H7 (cell line): ENCODE measurements at regions not wholly inside any gene's neighbourhood (a gene's known extent, or its start where the extent isn't known, plus 50 kb on each side); places are given as distances from the start of the nearest gene placed in this dataset.

Experiments used
- DNase-seq: peaks from one replicate; pipeline ENCODE4 v3.0.0; 2012
- H3K27me3 ChIP-seq: 2 replicates; pipeline ENCODE4 v1.6.0; 2011; ENCODE audit warnings: mild to moderate bottlenecking, low read length; ENCODE audit not compliant: control insufficient read depth, insufficient read depth
- H3K36me3 ChIP-seq: replicated peaks from 2 replicates; pipeline ENCODE4 v1.5.1; 2011; ENCODE audit warnings: low read length; ENCODE audit not compliant: control insufficient read depth, insufficient read depth
- H3K4me3 ChIP-seq: 2 replicates; pipeline ENCODE4 v1.5.1; 2011; ENCODE audit warnings: low read depth, mild to moderate bottlenecking, control low read depth, low read length, moderate library complexity; ENCODE audit not compliant: insufficient read depth

- H3K27me3 ChIP-seq, result no peaks in the 10 kb centered on the region
- no peak for DNase-seq
- no peak overlapping the region for H3K4me3 ChIP-seq
- no peaks in the 10 kb centered on the region for H3K36me3 ChIP-seq
Measured at GRCh38 chr7:54701982-54702381, 57.0 kb downstream of the SEC61G start.

- H3K36me3 ChIP-seq, result no peaks in the 10 kb centered on the region
- no peak overlapping the region for H3K4me3 ChIP-seq
- no peaks in the 10 kb centered on the region for H3K27me3 ChIP-seq
- no peak for DNase-seq
Measured at GRCh38 chr7:54699715-54700114, 59.3 kb downstream of the SEC61G start.

DNA sequence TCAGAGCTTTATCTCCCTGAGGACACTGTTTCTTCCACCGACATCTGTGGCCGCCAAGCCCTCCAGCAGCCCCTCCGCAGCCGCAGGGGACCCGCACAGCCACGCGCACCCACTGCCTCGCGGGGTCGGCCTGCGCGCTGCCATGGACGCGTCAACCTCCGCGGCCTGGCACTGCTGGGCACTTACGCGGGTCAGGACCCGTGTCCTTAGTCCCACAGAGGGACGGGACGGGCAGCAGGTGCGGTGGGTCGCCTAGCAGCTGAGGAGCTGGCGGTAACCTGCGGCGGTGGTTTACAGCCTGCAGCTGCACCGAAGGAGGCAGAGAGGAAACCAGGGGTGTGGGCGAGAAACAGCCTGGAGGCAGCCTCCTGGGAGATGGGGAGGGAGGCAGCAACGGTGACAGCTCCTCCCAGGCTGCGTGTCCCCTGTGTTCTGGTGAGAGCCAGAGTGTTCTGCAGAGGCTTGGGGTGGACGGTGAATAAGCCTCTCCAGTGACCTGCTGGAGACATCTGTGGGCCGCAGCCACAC lies 61.3 kb downstream of the SEC61G start:
- H3K4me3 ChIP-seq, result no peak overlapping the region
- no peak for DNase-seq
- no peaks in the 10 kb centered on the region for H3K36me3 ChIP-seq
- no peaks in the 10 kb centered on the region for H3K27me3 ChIP-seq

GRCh38 chr7:54690892-54691291 lies 68.1 kb downstream of the SEC61G start:
- H3K4me3 ChIP-seq, result no peak overlapping the region
- no peak for DNase-seq
- H3K36me3 ChIP-seq, result no peaks in the 10 kb centered on the region
- H3K27me3 ChIP-seq, result no peaks in the 10 kb centered on the region

DNA sequence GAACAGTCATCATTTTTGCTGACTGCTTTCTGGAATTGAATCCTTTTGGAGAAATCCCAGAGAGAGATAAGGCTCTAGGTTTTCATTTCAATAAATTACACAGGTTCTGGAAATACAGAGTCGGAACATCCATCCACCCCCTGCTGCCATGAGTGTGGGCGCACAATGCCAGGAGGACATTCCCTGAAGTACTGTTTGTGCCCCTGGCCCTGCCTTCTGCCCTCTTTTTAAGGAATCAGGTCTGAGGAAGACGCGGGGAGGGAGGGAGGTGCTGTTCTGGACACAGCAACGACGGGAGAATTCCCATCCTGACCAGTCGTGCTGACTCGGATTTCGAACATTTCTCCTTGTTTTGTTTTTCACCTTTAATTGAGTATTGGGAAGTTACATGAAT lies 69.0 kb downstream of the SEC61G start:
- no peak for DNase-seq
- H3K36me3 ChIP-seq, result no peaks in the 10 kb centered on the region
- H3K27me3 ChIP-seq, result no peaks in the 10 kb centered on the region
- H3K4me3 ChIP-seq, result no peak overlapping the region

GRCh38 chr7:54689394-54690049 lies 69.5 kb downstream of the SEC61G start:
- no peak overlapping the region for H3K4me3 ChIP-seq
- H3K27me3 ChIP-seq, result no peaks in the 10 kb centered on the region
- H3K36me3 ChIP-seq, result no peaks in the 10 kb centered on the region
- DNase-seq, result no peak

DNA sequence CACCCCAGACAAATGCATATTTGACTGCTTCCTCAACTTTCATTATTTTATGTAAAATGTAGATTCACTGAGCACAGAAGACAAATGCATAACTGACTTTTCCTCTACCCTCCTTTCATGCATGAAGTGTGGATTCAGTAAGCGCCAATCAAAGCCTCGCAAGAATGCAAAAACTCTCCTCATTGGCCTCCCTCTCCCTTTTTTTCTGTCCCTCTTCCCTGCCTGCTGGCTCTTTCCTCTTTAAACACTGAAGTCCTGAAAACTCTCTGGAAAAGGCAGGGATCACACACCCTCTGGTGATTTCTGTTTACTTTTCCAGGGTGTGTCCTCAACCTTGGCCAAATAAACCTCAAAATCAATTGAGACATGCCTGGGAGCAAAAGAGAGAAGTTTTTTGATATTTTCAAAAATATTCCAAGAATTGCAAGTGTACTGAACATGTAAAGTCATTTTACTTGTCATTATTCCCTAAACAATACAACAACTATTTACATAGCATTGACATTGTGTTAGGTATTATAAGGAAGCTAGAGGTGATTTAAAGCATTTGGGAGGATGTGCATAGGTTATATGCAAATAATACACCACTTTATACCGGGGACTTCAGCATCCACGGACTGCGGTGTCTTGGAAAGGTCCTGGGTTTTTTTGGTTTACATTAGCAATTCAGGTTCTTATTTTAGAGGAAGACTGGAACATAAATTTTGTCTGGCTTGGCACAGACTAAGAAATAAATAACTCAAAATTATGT lies 71.4 kb downstream of the SEC61G start:
- Histone ChIP-seq H3K36me3 (no peaks in the 10 kb centered on the region), H3K27me3 (no peaks in the 10 kb centered on the region), H3K4me3 (no peak overlapping the region)
- no peak for DNase-seq

DNA sequence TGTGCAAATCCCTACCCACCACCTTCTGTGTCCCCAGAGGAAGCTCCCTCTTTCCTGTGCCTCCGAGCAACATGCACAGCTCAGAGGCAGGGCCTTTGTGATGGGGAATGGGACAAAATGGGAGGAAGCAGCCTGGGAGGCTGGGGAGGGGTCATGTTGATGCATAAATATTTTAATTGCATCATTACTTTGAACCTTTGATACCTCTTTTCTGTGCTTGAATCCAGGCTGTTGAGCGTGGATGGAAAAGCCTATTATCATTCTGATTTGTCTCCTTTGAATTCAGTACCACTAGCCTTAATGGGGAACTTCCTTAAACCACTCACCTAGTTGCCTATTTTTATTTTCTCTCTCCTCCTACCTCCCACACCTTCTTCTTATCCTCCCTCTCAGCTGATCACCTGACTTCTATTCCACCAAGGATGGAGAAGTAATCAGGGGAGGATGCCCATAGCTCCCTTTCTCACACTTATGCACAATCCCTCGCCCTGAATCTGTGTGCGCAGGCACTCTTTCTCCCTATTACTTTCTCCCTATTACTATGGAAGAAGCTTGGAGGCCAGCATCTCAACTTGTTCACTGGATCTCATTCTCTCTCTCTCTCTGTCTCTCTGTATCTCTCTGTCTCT lies 78.5 kb downstream of the SEC61G start:
- H3K4me3 ChIP-seq, result no peak overlapping the region
- H3K27me3 ChIP-seq, result no peaks in the 10 kb centered on the region
- no peak for DNase-seq
- H3K36me3 ChIP-seq, result no peaks in the 10 kb centered on the region

DNA sequence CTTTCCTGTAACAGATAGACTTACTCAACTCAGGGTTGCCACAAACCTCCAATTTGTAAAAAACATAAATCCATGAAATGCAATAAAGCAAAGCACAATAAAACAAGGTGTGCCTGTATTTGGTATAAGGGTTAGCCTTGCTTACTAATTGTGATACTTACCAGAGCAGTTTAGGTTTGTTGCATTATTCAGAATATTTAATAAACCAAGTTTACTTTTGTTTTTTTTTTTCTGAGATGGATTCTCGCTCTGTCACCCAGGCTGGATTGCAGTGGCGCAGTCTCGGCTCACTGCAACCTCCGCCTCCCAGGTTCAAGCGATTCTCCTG lies 79.6 kb downstream of the SEC61G start:
- no peak for DNase-seq
- no peaks in the 10 kb centered on the region for H3K27me3 ChIP-seq
- no peak overlapping the region for H3K4me3 ChIP-seq
- H3K36me3 ChIP-seq, result no peaks in the 10 kb centered on the region

GRCh38 chr7:54678763-54679489 lies 80.1 kb downstream of the SEC61G start:
- H3K36me3 ChIP-seq, result no peaks in the 10 kb centered on the region
- no peak overlapping the region for H3K4me3 ChIP-seq
- H3K27me3 ChIP-seq, result no peaks in the 10 kb centered on the region
- no peak for DNase-seq

GRCh38 chr7:54674891-54675290 lies 84.1 kb downstream of the SEC61G start:
- no peak for DNase-seq
- H3K4me3 ChIP-seq, result no peak overlapping the region
- H3K36me3 ChIP-seq, result no peaks in the 10 kb centered on the region
- no peaks in the 10 kb centered on the region for H3K27me3 ChIP-seq

DNA sequence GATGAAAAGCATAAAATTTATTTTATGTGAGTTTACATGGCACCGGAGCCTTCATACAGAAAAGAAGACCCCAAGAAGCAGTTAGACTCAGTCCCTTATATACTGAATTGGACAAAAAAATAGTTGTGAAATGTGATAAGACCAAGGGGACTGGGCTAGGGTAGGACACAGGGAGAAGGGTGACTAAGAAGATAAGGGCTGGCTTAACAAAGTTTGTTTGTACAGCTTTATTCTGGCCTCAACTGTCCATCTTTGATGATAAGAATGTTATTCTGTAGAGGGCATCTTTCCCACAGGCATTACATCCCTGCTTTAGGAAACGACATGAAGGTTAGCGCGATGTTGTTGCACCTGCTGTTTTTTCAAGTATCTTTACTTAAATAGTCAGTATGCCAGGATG lies 86.5 kb downstream of the SEC61G start:
- no peak overlapping the region for H3K4me3 ChIP-seq
- H3K36me3 ChIP-seq, result no peaks in the 10 kb centered on the region
- H3K27me3 ChIP-seq, result no peaks in the 10 kb centered on the region
- DNase-seq, result no peak

DNA sequence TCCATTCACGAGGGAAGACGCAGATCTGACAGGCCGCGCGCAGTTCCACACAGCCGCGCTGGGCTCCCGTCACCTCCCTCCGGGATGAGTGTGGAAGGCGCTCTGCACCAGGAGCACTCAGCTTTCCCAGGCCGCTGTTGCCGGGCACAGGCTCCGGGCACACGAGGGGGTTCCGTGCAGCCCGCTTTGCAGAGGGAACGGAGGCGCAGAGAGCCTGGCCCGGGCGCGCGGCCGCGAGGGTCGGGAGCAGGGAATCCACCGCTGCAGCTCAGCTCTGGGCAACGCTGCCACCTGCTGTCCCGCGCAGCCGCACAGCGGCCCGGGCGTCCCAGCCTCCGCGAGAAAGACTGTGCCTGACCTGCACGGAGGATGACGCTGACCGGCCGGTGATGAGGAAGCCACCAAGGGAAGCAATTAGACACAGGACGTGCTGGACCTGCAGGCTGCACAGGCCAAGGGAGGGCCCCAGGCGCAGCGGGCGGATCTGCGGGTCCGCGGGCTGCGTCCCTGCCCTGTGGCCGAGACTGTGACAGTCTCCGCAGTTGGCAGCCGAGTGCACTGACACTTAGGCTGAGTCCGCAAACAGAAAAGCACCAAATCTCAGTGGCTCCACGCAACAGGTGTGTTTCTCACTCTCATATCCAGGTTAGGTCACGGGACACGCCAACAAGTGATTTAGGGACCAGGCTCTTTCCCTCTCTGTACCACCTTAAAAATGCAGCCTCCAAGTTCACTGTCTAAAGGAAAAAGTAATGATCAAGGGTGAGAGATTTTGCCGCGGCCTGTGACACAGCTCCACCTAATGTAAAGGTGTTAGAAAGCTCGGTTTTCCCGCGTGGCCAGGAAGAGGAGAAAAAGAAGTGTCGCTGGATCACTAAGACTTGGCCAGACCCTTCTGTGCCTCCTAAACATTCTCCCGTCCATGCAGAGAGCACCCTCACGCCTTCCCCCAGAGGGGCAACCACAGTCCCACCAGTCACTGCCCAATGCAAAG lies 94.5 kb downstream of the SEC61G start:
- peaks cover 30% of the 10 kb centered on the region for H3K27me3 ChIP-seq
- no peaks in the 10 kb centered on the region for H3K36me3 ChIP-seq
- H3K4me3 ChIP-seq, result peak overlapping the region; percentile 57
- peak; percentile 94 for DNase-seq
